ENCODE measurements at regions not wholly inside any gene's neighbourhood (a gene's known extent, or its start where the extent isn't known, plus 50 kb on each side); places are given as distances from the start of the nearest gene placed in this dataset.

- Histone ChIP-seq H3K4me1 (ENCODE audit: low read length) (no peaks in the 10 kb centered on the region), H3K9ac (ENCODE audit: low read length) (no peak overlapping the region), H3K36me3 (replicated peaks; ENCODE audit: insufficient read depth, low read length) (no peaks in the 10 kb centered on the region), H3K9me2 (replicated peaks; ENCODE audit: insufficient read depth, low read length) (no peaks in the 10 kb centered on the region), H3K79me2 (ENCODE audit: low read length) (no peaks in the 10 kb centered on the region), H3F3A (ENCODE audit: insufficient read depth, low read length) (no peaks in the 10 kb centered on the region), H3K4me3 (ENCODE audit: low read length) (no peak overlapping the region), H4K20me1 (ENCODE audit: insufficient read depth, low read length) (no peaks in the 10 kb centered on the region), H2AFZ (ENCODE audit: low read length) (no peak overlapping the region), H3K9me3 (replicated peaks; ENCODE audit: insufficient read depth, low read length) (no peaks in the 10 kb centered on the region), H3K27me3 (replicated peaks; ENCODE audit: insufficient read depth, low read length) (no peaks in the 10 kb centered on the region), H3K4me2 (ENCODE audit: low read depth, low read length) (no peak overlapping the region), H3K27ac (ENCODE audit: low read length) (no peak overlapping the region)
- no peak for TF ChIP-seq EZH2phosphoT487 (IDR thresholded peaks at IDR 0.05; ENCODE audit: low read length)
- TF ChIP-seq CTCF (IDR thresholded peaks at IDR 0.05; ENCODE audit: low read length): no peak
- no peak for TF ChIP-seq EZH2 (optimal IDR thresholded peaks at IDR 0.05; ENCODE audit: low read depth, low read length)
- no peak for DNase-seq
These were observed 917.9 kb upstream of the AUTS2 start for GRCh38 chr7:68680235-68680872.

GRCh38 chr7:68682910-68683309, 915.4 kb upstream of the AUTS2 start:
- H4K20me1 ChIP-seq (ENCODE audit: insufficient read depth, low read length): no peaks in the 10 kb centered on the region
- no peaks in the 10 kb centered on the region for H3K27me3 ChIP-seq (replicated peaks; ENCODE audit: insufficient read depth, low read length)
- H3K4me3 ChIP-seq (ENCODE audit: low read length): no peak overlapping the region
- H3K79me2 ChIP-seq (ENCODE audit: low read length): no peaks in the 10 kb centered on the region
- H3K4me1 ChIP-seq (ENCODE audit: low read length): no peaks in the 10 kb centered on the region
- no peaks in the 10 kb centered on the region for H3K36me3 ChIP-seq (replicated peaks; ENCODE audit: insufficient read depth, low read length)
- no peak for TF ChIP-seq EZH2 (optimal IDR thresholded peaks at IDR 0.05; ENCODE audit: low read depth, low read length)
- TF ChIP-seq CTCF (IDR thresholded peaks at IDR 0.05; ENCODE audit: low read length): no peak
- TF ChIP-seq EZH2phosphoT487 (IDR thresholded peaks at IDR 0.05; ENCODE audit: low read length): no peak
- H2AFZ ChIP-seq (ENCODE audit: low read length): no peak overlapping the region
- DNase-seq: no peak
- no peaks in the 10 kb centered on the region for H3K9me3 ChIP-seq (replicated peaks; ENCODE audit: insufficient read depth, low read length)
- H3K4me2 ChIP-seq (ENCODE audit: low read depth, low read length): no peak overlapping the region
- no peaks in the 10 kb centered on the region for H3K9me2 ChIP-seq (replicated peaks; ENCODE audit: insufficient read depth, low read length)
- no peak overlapping the region for H3K27ac ChIP-seq (ENCODE audit: low read length)
- no peak overlapping the region for H3K9ac ChIP-seq (ENCODE audit: low read length)
- H3F3A ChIP-seq (ENCODE audit: insufficient read depth, low read length): no peaks in the 10 kb centered on the region

- H2AFZ ChIP-seq (ENCODE audit: low read length): no peak overlapping the region
- H3K36me3 ChIP-seq (replicated peaks; ENCODE audit: insufficient read depth, low read length): no peaks in the 10 kb centered on the region
- TF ChIP-seq EZH2phosphoT487 (IDR thresholded peaks at IDR 0.05; ENCODE audit: low read length) (no peak), EZH2 (optimal IDR thresholded peaks at IDR 0.05; ENCODE audit: low read depth, low read length) (no peak), CTCF (IDR thresholded peaks at IDR 0.05; ENCODE audit: low read length) (no peak)
- no peak overlapping the region for H3K9ac ChIP-seq (ENCODE audit: low read length)
- no peak overlapping the region for H3K4me2 ChIP-seq (ENCODE audit: low read depth, low read length)
- no peaks in the 10 kb centered on the region for H3K9me3 ChIP-seq (replicated peaks; ENCODE audit: insufficient read depth, low read length)
- no peak overlapping the region for H3K4me3 ChIP-seq (ENCODE audit: low read length)
- no peaks in the 10 kb centered on the region for H3K27me3 ChIP-seq (replicated peaks; ENCODE audit: insufficient read depth, low read length)
- no peaks in the 10 kb centered on the region for H3K9me2 ChIP-seq (replicated peaks; ENCODE audit: insufficient read depth, low read length)
- H4K20me1 ChIP-seq (ENCODE audit: insufficient read depth, low read length): no peaks in the 10 kb centered on the region
- no peaks in the 10 kb centered on the region for H3K4me1 ChIP-seq (ENCODE audit: low read length)
- DNase-seq: no peak
- H3K79me2 ChIP-seq (ENCODE audit: low read length): no peaks in the 10 kb centered on the region
- H3K27ac ChIP-seq (ENCODE audit: low read length): no peak overlapping the region
- H3F3A ChIP-seq (ENCODE audit: insufficient read depth, low read length): no peaks in the 10 kb centered on the region
These were observed 913.9 kb upstream of the AUTS2 start for GRCh38 chr7:68684246-68684839.
